Testis (tissue), 2 donors: ENCODE measurements at regions not wholly inside any gene's neighbourhood (a gene's known extent, or its start where the extent isn't known, plus 50 kb on each side); places are given as distances from the start of the nearest gene placed in this dataset.

Experiments used
- POLR2A ChIP-seq: fragments of 450-650 bp; IDR thresholded peaks from one replicate; pipeline ENCODE4 v1.6.1; 2017; ENCODE audit warnings: antibody characterized with exemption, mild to moderate bottlenecking, moderate library complexity
- TF ChIP-seq, protein P1 (sequence below), 3 experiments: fragments of 450-650 bp in 2 of 3; fragments of 200-600 bp in 1 of 3; sonication (generic) in 1 of 3; IDR thresholded peaks; one replicate each; pipeline ENCODE4 v1.5.1; 2016 to 2019; ENCODE audit warnings: antibody characterized with exemption in 3 of 3, mild to moderate bottlenecking in 2 of 3, moderate library complexity in 1 of 3

DNA sequence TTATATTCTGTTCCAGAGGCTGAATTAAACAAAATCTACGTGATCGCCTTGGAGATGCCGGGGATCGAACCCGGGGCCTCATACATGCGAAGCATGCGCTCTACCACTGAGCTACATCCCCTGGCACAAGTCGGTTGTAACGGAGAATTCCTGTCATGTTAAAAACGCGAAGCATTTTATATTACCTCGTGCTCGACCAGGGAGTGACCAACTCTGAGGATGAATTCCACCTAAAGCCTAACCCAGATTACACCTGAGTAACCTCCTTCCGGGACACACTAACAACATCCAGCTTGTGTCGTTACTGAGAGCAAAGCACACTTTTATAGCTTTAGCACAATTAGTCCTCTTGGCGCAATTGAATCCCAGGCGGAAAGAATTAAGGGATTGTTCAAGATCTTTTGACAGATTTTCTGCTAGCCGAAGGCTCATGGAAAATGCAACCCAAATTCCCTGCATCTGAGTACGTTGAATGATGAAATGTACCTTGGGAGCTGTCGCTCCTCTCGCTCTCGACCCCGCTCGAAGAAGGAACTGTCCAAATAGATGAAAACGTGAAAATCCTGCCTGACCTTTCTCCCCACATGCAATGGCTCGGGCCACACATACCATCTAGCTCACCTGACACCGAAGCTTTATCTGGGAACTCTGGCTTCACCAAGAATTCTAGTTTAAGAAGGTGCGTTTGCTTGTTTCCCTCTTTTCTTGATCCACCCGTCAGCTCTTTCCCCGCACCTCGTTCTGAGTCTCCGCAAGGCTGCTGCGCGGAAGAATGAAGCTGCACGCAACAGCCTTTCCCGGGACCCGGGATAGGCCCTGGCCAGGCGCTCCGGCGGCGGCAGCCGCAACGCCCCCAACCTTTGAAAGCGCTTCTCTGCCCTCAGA is 148.3 kb downstream of the GPX5 start:
- TF ChIP-seq POLR2A, result no peak
- TF ChIP-seq, protein P1, sequence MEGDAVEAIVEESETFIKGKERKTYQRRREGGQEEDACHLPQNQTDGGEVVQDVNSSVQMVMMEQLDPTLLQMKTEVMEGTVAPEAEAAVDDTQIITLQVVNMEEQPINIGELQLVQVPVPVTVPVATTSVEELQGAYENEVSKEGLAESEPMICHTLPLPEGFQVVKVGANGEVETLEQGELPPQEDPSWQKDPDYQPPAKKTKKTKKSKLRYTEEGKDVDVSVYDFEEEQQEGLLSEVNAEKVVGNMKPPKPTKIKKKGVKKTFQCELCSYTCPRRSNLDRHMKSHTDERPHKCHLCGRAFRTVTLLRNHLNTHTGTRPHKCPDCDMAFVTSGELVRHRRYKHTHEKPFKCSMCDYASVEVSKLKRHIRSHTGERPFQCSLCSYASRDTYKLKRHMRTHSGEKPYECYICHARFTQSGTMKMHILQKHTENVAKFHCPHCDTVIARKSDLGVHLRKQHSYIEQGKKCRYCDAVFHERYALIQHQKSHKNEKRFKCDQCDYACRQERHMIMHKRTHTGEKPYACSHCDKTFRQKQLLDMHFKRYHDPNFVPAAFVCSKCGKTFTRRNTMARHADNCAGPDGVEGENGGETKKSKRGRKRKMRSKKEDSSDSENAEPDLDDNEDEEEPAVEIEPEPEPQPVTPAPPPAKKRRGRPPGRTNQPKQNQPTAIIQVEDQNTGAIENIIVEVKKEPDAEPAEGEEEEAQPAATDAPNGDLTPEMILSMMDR (IDR thresholded peaks at IDR 0.05), result no peak
